CD4-positive, CD25-positive, alpha-beta regulatory T cell (primary cell): ENCODE measurements at regions not wholly inside any gene's neighbourhood (a gene's known extent, or its start where the extent isn't known, plus 50 kb on each side); places are given as distances from the start of the nearest gene placed in this dataset.

Experiments
- ATAC-seq, 2 donors: fragments of 150-1000 bp; cut with Tn5 transposase; one replicate each; pipeline ENCODE4 v1.10.0; 2021; ENCODE audit warnings: low read depth in 2 of 2, moderate number of reproducible peaks in 2 of 2, moderate library complexity in 1 of 2
- DNase-seq, 3 donors: peaks; one replicate each; pipeline versions ENCODE4 v3.0.0 to v3.0.0-alpha.2; 2012 to 2022; ENCODE audit warnings: mixed read lengths in 1 of 3
- H3K27ac ChIP-seq: one replicate; pipeline ENCODE4 v1.7.0; 2013; ENCODE audit warnings: mild to moderate bottlenecking, low read length; ENCODE audit not compliant: insufficient read depth, poor library complexity, severe bottlenecking
- H3K27me3 ChIP-seq: one replicate; pipeline ENCODE4 v1.7.0; 2013; ENCODE audit warnings: low read length; ENCODE audit not compliant: control insufficient read depth, insufficient read depth
- H3K36me3 ChIP-seq: one replicate; pipeline ENCODE4 v1.7.0; 2013; ENCODE audit warnings: mild to moderate bottlenecking, low read length, moderate library complexity; ENCODE audit not compliant: control insufficient read depth, insufficient read depth
- H3K4me1 ChIP-seq: 2 replicates; pipeline ENCODE4 v1.7.0; 2013; ENCODE audit warnings: mild to moderate bottlenecking, low read length; ENCODE audit not compliant: insufficient read depth, control insufficient read depth, poor library complexity, severe bottlenecking
- H3K4me3 ChIP-seq: one replicate; pipeline ENCODE4 v1.7.0; 2013; ENCODE audit warnings: low read depth, mild to moderate bottlenecking, low read length, moderate library complexity
- H3K9me3 ChIP-seq, 2 experiments: 1 replicate in 1 of 2; 2 replicates in 1 of 2; pipeline ENCODE4 v1.7.0; 2013; ENCODE audit warnings: low read length in 2 of 2, mild to moderate bottlenecking in 1 of 2, moderate library complexity in 1 of 2; ENCODE audit not compliant: control insufficient read depth in 2 of 2
- H3K27ac Mint-ChIP-seq, 3 donors: one replicate each; pipeline ENCODE4 v1.8.0; 2020 to 2022; ENCODE audit warnings: mild to moderate bottlenecking in 3 of 3, mixed read lengths in 3 of 3, moderate library complexity in 2 of 3
- H3K27me3 Mint-ChIP-seq: one replicate; pipeline ENCODE4 v1.8.0; 2022; ENCODE audit warnings: mild to moderate bottlenecking, mixed read lengths
- H3K36me3 Mint-ChIP-seq: one replicate; pipeline ENCODE4 v1.8.0; 2020; ENCODE audit warnings: mixed read lengths
- H3K4me1 Mint-ChIP-seq, 4 donors: one replicate each; pipeline ENCODE4 v1.8.0; 2020 to 2022; ENCODE audit warnings: mixed read lengths in 4 of 4, mild to moderate bottlenecking in 1 of 4
- H3K4me3 Mint-ChIP-seq, 4 donors: one replicate each; pipeline ENCODE4 v1.8.0; 2020 to 2022; ENCODE audit warnings: mild to moderate bottlenecking in 4 of 4, mixed read lengths in 4 of 4, moderate library complexity in 3 of 4
- H3K9me3 Mint-ChIP-seq, 7 donors: one replicate each; pipeline ENCODE4 v1.8.0; 2020 to 2022; ENCODE audit warnings: mixed read lengths in 7 of 7, mild to moderate bottlenecking in 3 of 7, moderate library complexity in 2 of 7

GRCh38 chr2:52933878-52934277, 833.7 kb upstream of the CHAC2 start:
- Histone ChIP-seq H3K4me1 (no peaks in the 10 kb centered on the region), H3K36me3 (no peaks in the 10 kb centered on the region), H3K27ac (no peak overlapping the region), H3K27me3 (no peaks in the 10 kb centered on the region), H3K4me3 (no peak overlapping the region), H3K9me3 (peaks cover 0 to 4% of the 10 kb centered on the region in 2 experiments)
- no peaks in the 10 kb centered on the region for H3K36me3 Mint-ChIP-seq
- no peaks in the 10 kb centered on the region for H3K27me3 Mint-ChIP-seq
- no peak overlapping the region for H3K27ac Mint-ChIP-seq
- peaks cover 0 to 9% (median 2%) of the 10 kb centered on the region in 7 donors for H3K9me3 Mint-ChIP-seq
- no peak for ATAC-seq
- no peak overlapping the region for H3K4me3 Mint-ChIP-seq
- H3K4me1 Mint-ChIP-seq: no peaks in the 10 kb centered on the region
- no peak for DNase-seq

DNA sequence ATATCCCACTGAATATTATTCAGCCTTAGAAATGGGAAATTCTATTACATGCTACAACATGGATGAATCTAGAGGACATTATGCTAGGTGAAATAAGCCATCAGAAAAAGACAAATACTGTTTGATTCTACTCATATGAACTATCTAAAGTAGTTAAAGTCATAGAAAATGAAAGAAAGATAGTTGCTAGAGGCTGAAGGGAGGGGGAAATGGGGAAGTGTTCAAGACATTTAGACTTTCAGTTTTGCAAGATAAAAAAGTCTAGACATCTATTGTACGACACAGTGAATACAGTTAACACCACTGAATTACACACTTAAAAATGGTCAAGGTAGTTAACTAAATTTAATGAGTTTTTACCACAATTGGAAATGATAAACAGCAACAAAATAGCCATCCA, 835.9 kb upstream of the CHAC2 start:
- no peak overlapping the region for H3K4me3 ChIP-seq
- no peak overlapping the region for H3K27ac ChIP-seq
- DNase-seq (no peak), ATAC-seq (no peak)
- H3K27me3 ChIP-seq: no peaks in the 10 kb centered on the region
- Mint-ChIP-seq H3K36me3 (no peaks in the 10 kb centered on the region), H3K27ac (no peak overlapping the region), H3K9me3 (peaks cover 2 to 9% (median 3%) of the 10 kb centered on the region in 7 donors), H3K4me1 (no peaks in the 10 kb centered on the region), H3K4me3 (no peak overlapping the region), H3K27me3 (no peaks in the 10 kb centered on the region)
- peaks cover 0 to 4% of the 10 kb centered on the region in 2 experiments for H3K9me3 ChIP-seq
- no peaks in the 10 kb centered on the region for H3K36me3 ChIP-seq
- no peaks in the 10 kb centered on the region for H3K4me1 ChIP-seq

- Histone ChIP-seq H3K27me3 (no peaks in the 10 kb centered on the region), H3K36me3 (no peaks in the 10 kb centered on the region), H3K27ac (no peak overlapping the region), H3K9me3 (peaks cover 0 to 4% of the 10 kb centered on the region in 2 experiments), H3K4me1 (no peaks in the 10 kb centered on the region), H3K4me3 (no peak overlapping the region)
- ATAC-seq (no peak), DNase-seq (no peak)
- H3K27me3 Mint-ChIP-seq: no peaks in the 10 kb centered on the region
- no peak overlapping the region for H3K27ac Mint-ChIP-seq
- no peak overlapping the region for H3K4me3 Mint-ChIP-seq
- peaks cover 2 to 17% (median 5%) of the 10 kb centered on the region in 7 donors for H3K9me3 Mint-ChIP-seq
- H3K4me1 Mint-ChIP-seq: no peaks in the 10 kb centered on the region
- no peaks in the 10 kb centered on the region for H3K36me3 Mint-ChIP-seq
Measured at GRCh38 chr2:52929412-52929811, 838.2 kb upstream of the CHAC2 start.

DNA sequence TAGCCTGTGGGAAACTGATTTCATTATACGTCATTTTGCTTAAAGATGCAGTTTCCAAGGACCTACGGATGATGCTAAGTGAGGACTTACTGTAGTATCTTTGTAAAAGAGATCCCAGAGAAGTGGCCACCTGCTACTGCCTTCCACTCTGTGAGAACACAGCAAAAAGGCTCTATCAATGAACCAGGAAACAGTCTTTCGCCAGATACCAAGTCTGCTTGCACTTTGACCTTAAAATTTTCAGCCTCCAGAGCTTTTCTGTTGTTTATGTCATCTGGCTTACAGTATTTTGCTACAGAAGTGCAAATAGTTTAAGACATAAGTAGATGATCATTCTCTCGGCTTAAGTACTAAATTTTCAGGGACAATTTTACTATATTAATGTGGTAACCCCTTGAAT, 847.9 kb upstream of the CHAC2 start:
- Histone ChIP-seq H3K9me3 (peaks cover 0 to 2% of the 10 kb centered on the region in 2 experiments), H3K4me1 (no peaks in the 10 kb centered on the region), H3K36me3 (no peaks in the 10 kb centered on the region), H3K4me3 (no peak overlapping the region), H3K27ac (no peak overlapping the region), H3K27me3 (no peaks in the 10 kb centered on the region)
- ATAC-seq (no peak), DNase-seq (no peak)
- no peaks in the 10 kb centered on the region for H3K27me3 Mint-ChIP-seq
- no peak overlapping the region for H3K27ac Mint-ChIP-seq
- no peaks in the 10 kb centered on the region for H3K4me1 Mint-ChIP-seq
- H3K36me3 Mint-ChIP-seq: no peaks in the 10 kb centered on the region
- no peak overlapping the region for H3K4me3 Mint-ChIP-seq
- peaks cover 0 to 8% (median 4%) of the 10 kb centered on the region in 7 donors for H3K9me3 Mint-ChIP-seq

DNA sequence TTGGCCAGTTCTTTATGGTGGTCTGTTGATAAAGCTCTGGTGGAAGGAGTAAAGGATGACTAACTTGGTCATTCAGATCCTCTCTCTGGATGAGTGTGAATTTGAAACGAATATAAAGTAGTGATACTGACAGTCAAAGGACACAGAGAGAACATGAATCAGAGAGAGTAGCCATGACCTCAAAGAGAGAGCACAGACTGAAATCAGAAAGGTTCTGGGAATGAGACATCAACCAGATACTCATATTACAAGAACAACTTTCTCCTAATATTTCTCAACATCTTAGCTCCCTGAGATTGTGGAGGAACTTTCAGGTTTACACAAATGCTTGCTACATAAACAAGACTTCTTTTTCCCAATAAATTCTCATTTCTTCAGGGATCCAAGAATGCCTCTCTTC, 849.1 kb upstream of the CHAC2 start:
- no peak overlapping the region for H3K4me3 Mint-ChIP-seq
- no peaks in the 10 kb centered on the region for H3K27me3 Mint-ChIP-seq
- Histone ChIP-seq H3K9me3 (peaks cover 0 to 2% of the 10 kb centered on the region in 2 experiments), H3K27me3 (no peaks in the 10 kb centered on the region), H3K27ac (no peak overlapping the region), H3K4me1 (no peaks in the 10 kb centered on the region), H3K36me3 (no peaks in the 10 kb centered on the region), H3K4me3 (no peak overlapping the region)
- no peak for ATAC-seq
- no peaks in the 10 kb centered on the region for H3K4me1 Mint-ChIP-seq
- DNase-seq: no peak
- H3K9me3 Mint-ChIP-seq: peaks cover 0 to 5% (median 3%) of the 10 kb centered on the region in 7 donors
- no peaks in the 10 kb centered on the region for H3K36me3 Mint-ChIP-seq
- H3K27ac Mint-ChIP-seq: no peak overlapping the region

DNA sequence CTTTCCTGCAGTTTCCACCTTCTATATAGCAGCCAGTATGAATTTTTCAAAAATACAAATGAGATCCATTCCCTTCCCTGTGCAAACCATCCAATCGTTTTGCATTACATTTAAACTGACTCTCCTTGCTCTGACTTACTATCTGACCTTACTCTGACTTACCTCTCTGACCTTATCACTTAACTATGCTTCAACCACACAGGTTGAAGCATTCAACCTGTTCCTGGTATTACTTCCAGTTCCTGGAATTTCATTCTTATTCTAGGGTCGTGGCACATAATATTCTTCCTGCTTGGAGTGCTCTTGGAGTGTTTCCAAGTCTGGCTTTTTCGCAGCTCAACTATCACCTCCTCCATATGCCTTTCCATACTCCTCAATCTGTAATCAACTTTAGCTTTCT, 850.6 kb upstream of the CHAC2 start:
- Histone ChIP-seq H3K4me1 (no peaks in the 10 kb centered on the region), H3K4me3 (no peak overlapping the region), H3K27ac (no peak overlapping the region), H3K9me3 (peaks cover 0 to 2% of the 10 kb centered on the region in 2 experiments), H3K27me3 (no peaks in the 10 kb centered on the region), H3K36me3 (no peaks in the 10 kb centered on the region)
- no peaks in the 10 kb centered on the region for H3K36me3 Mint-ChIP-seq
- ATAC-seq (no peak), DNase-seq (no peak)
- no peak overlapping the region for H3K4me3 Mint-ChIP-seq
- H3K4me1 Mint-ChIP-seq: no peaks in the 10 kb centered on the region
- no peaks in the 10 kb centered on the region for H3K27me3 Mint-ChIP-seq
- no peak overlapping the region for H3K27ac Mint-ChIP-seq
- peaks cover 0 to 10% (median 3%) of the 10 kb centered on the region in 7 donors for H3K9me3 Mint-ChIP-seq

DNA sequence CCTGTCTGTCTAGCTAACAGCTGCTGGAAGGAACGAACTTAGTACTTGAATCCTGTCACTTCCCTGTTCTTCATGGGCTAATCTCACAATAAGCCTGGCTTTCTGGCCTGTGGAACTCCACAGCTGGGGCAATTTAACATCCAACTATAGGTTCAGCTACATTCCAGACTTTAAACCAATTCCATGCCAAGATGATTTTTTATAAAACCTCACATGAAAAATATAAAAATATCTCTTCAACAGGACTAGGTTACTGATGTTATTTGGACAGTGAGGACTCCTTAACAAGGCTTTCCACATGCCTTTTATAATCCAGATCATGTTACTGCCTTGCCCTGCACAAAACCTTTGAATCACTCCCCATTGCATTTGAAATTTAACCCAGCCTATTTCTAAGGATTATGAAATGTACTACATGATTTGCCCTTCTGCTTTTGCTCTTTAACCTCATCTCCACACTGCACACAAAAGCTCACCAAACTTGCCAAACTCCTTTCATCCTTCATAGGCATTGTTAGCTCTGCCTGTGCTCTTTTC, 863.2 kb upstream of the CHAC2 start:
- no peak overlapping the region for H3K27ac Mint-ChIP-seq
- H3K4me3 ChIP-seq: no peak overlapping the region
- H3K27me3 Mint-ChIP-seq: no peaks in the 10 kb centered on the region
- H3K9me3 ChIP-seq: peaks cover 0 to 7% of the 10 kb centered on the region in 2 experiments
- H3K4me3 Mint-ChIP-seq: no peak overlapping the region
- no peaks in the 10 kb centered on the region for H3K4me1 Mint-ChIP-seq
- ATAC-seq: no peak
- H3K9me3 Mint-ChIP-seq: peaks cover 6 to 40% (median 14%) of the 10 kb centered on the region in 7 donors
- no peaks in the 10 kb centered on the region for H3K36me3 Mint-ChIP-seq
- H3K27me3 ChIP-seq: no peaks in the 10 kb centered on the region
- no peaks in the 10 kb centered on the region for H3K4me1 ChIP-seq
- no peaks in the 10 kb centered on the region for H3K36me3 ChIP-seq
- no peak for DNase-seq
- no peak overlapping the region for H3K27ac ChIP-seq

DNA sequence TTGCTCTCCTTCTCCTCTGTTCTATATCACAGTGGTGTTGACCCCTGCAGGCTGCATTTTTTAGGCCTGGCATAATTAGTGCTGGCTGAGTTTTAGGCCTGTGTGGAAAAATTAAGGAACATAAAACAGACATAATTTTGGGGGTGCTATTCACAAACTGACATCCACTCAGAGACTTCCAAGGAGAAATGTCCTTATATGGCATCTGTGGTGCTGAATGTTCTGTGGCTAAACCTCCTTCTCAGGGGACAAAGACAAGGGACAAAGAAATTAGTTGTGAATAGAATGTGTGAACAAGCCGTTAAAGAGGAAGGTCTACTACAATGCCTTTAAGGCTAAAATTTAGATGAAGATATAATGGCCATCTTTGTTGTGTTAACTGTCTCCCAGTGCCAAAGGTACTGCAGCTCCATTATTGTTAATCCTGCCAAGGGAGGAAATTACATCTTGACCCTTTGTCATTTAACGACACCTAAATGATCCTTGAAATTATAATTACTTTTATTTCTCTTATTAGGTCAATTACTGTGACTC, 870.0 kb upstream of the CHAC2 start:
- peaks cover 0 to 15% of the 10 kb centered on the region in 2 experiments for H3K9me3 ChIP-seq
- no peak for DNase-seq
- no peak overlapping the region for H3K27ac ChIP-seq
- H3K27me3 ChIP-seq: no peaks in the 10 kb centered on the region
- Mint-ChIP-seq H3K27me3 (no peaks in the 10 kb centered on the region), H3K4me3 (no peak overlapping the region), H3K4me1 (no peaks in the 10 kb centered on the region), H3K36me3 (no peaks in the 10 kb centered on the region), H3K9me3 (peaks cover 4 to 40% (median 10%) of the 10 kb centered on the region in 7 donors), H3K27ac (no peak overlapping the region)
- ATAC-seq: no peak
- H3K4me3 ChIP-seq: no peak overlapping the region
- no peaks in the 10 kb centered on the region for H3K4me1 ChIP-seq
- no peaks in the 10 kb centered on the region for H3K36me3 ChIP-seq
